BJ (cell line): ENCODE measurements at regions not wholly inside any gene's neighbourhood (a gene's known extent, or its start where the extent isn't known, plus 50 kb on each side); places are given as distances from the start of the nearest gene placed in this dataset.

Source experiments
- CTCF ChIA-PET: fragments of 350-600 bp; formaldehyde crosslinking; extraction: SDS; loops from one replicate; lab custom pipeline; 2021; ENCODE audit warnings: antibody characterized with exemption, inconsistent platforms; lab: Yijun Ruan, JAX
- POLR2A ChIA-PET: fragments of 300-600 bp; sonication (Branson Sonifier 250); formaldehyde crosslinking; extraction: SDS; loops from one replicate; lab custom pipeline; 2021; ENCODE audit warnings: antibody characterized with exemption; lab: Charles Lee
- DNase-seq: peaks from one replicate; pipeline ENCODE4 v3.0.0-alpha.2; 2011; ENCODE audit warnings: low read depth
- H3K27me3 ChIP-seq: 2 replicates; pipeline ENCODE4 v1.6.0; 2011; ENCODE audit warnings: low read length; ENCODE audit not compliant: control insufficient read depth, insufficient read depth
- H3K36me3 ChIP-seq: 2 replicates; pipeline ENCODE4 v1.5.1; 2011; ENCODE audit warnings: low read length; ENCODE audit not compliant: control insufficient read depth, insufficient read depth
- H3K4me3 ChIP-seq: 2 replicates; pipeline ENCODE4 v1.5.1; 2011; ENCODE audit warnings: low read depth, mild to moderate bottlenecking, control low read depth, low read length
- CTCF ChIP-seq: IDR thresholded peaks from 2 replicates; pipeline ENCODE4 v1.5.1; 2011; ENCODE audit warnings: low read depth, mild to moderate bottlenecking, control low read depth, inconsistent platforms, low read length, moderate library complexity; ENCODE audit not compliant: insufficient read depth

GRCh38 chr18:43882358-43883055 is 605.2 kb upstream of the SYT4 start:
- POLR2A ChIA-PET, result no interaction called here

GRCh38 chr18:43883886-43884285 is 606.6 kb upstream of the SYT4 start:
- Histone ChIP-seq H3K36me3 (no peaks in the 10 kb centered on the region), H3K4me3 (no peak overlapping the region), H3K27me3 (no peaks in the 10 kb centered on the region)
- TF ChIP-seq CTCF, result no peak
- ChIA-PET CTCF (no interaction called here), POLR2A (no interaction called here)
- DNase-seq, result no peak

More at GRCh38 chr18:43882358-43883055, 605.2 kb upstream of the SYT4 start:
- DNase-seq, result no peak
- H3K27me3 ChIP-seq, result no peaks in the 10 kb centered on the region
- H3K4me3 ChIP-seq, result no peak overlapping the region
- CTCF ChIA-PET, result no interaction called here
- no peak for TF ChIP-seq CTCF
- H3K36me3 ChIP-seq, result no peaks in the 10 kb centered on the region

GRCh38 chr18:43886341-43886740 is 609.1 kb upstream of the SYT4 start:
- Histone ChIP-seq H3K27me3 (no peaks in the 10 kb centered on the region), H3K4me3 (no peak overlapping the region), H3K36me3 (no peaks in the 10 kb centered on the region)
- ChIA-PET POLR2A (no interaction called here), CTCF (interaction anchor here (1.2 kb wide), 1 partner anchor 8 kb away, joined by 3 read pairs; no protein-coding TSS in a partner anchor)
- DNase-seq, result no peak
- TF ChIP-seq CTCF, result no peak

GRCh38 chr18:43887491-43887890 is 610.2 kb upstream of the SYT4 start:
- ChIA-PET CTCF (interaction anchor here (1.0 kb wide), 1 partner anchor 8 kb away, joined by 4 read pairs; no protein-coding TSS in a partner anchor), POLR2A (no interaction called here)
- DNase-seq, result no peak
- TF ChIP-seq CTCF, result no peak
- Histone ChIP-seq H3K27me3 (no peaks in the 10 kb centered on the region), H3K4me3 (no peak overlapping the region), H3K36me3 (no peaks in the 10 kb centered on the region)

- ChIA-PET POLR2A (no interaction called here), CTCF (interaction anchor here (1.0 kb wide), 1 partner anchor 9 kb away, joined by 4 read pairs; no protein-coding TSS in a partner anchor)
- TF ChIP-seq CTCF, result no peak
- no peaks in the 10 kb centered on the region for H3K27me3 ChIP-seq
- H3K4me3 ChIP-seq, result no peak overlapping the region
- H3K36me3 ChIP-seq, result no peaks in the 10 kb centered on the region
- DNase-seq, result no peak
Observed at GRCh38 chr18:43888598-43888997, 611.3 kb upstream of the SYT4 start.
